SU-DHL-6 (cell line): ENCODE measurements at regions not wholly inside any gene's neighbourhood (a gene's known extent, or its start where the extent isn't known, plus 50 kb on each side); places are given as distances from the start of the nearest gene placed in this dataset.

Experiments
- H2AFZ ChIP-seq: fragments of 200-600 bp; sonication (generic); 2 replicates; pipeline ENCODE4 v1.6.1; 2014; ENCODE audit warnings: low read depth, mild to moderate bottlenecking, moderate library complexity, mixed read lengths, antibody characterized with exemption, low read length; ENCODE audit not compliant: severe bottlenecking
- H3F3A ChIP-seq: fragments of 200-600 bp; shearing (Covaris generic); 2 replicates; pipeline ENCODE4 v1.6.0; 2016; ENCODE audit warnings: antibody characterized with exemption, mild to moderate bottlenecking; ENCODE audit not compliant: insufficient read depth
- H3K27ac ChIP-seq: fragments of 200-600 bp; sonication (generic); 2 replicates; pipeline ENCODE4 v1.5.1; 2016; ENCODE audit warnings: low read depth, mild to moderate bottlenecking, low read length, moderate library complexity, mixed read lengths
- H3K27me3 ChIP-seq: fragments of 200-600 bp; sonication (generic), shearing (Covaris generic); 2 replicates; pipeline ENCODE4 v1.6.0; 2014; ENCODE audit warnings: mild to moderate bottlenecking, low read length
- H3K36me3 ChIP-seq: fragments of 200-600 bp; sonication (generic); 2 replicates; pipeline ENCODE4 v1.6.1; 2014; ENCODE audit warnings: mild to moderate bottlenecking, low read length, mixed read lengths
- H3K4me2 ChIP-seq: fragments of 300-600, 200-600 bp; shearing (Covaris generic), sonication (generic); 2 replicates; pipeline ENCODE4 v1.6.0; 2014; ENCODE audit warnings: low read length, low read depth, mild to moderate bottlenecking; ENCODE audit not compliant: poor library complexity, severe bottlenecking
- H3K4me3 ChIP-seq: fragments of 200-600 bp; sonication (generic); 2 replicates; pipeline ENCODE4 v1.5.1; 2014; ENCODE audit warnings: antibody characterized with exemption, low read length, mild to moderate bottlenecking, mixed read lengths; ENCODE audit not compliant: insufficient read depth, poor library complexity, severe bottlenecking
- H3K79me2 ChIP-seq: fragments of 200-600 bp; sonication (generic); 2 replicates; pipeline ENCODE4 v1.6.1; 2014; ENCODE audit warnings: mild to moderate bottlenecking, low read length, moderate library complexity; ENCODE audit not compliant: insufficient read depth
- H3K9ac ChIP-seq: fragments of 200-600 bp; sonication (generic); 2 replicates; pipeline ENCODE4 v1.7.0; 2014; ENCODE audit warnings: mild to moderate bottlenecking, low read length
- H3K9me2 ChIP-seq: fragments of 200-600 bp; sonication (generic); replicated peaks from 2 replicates; pipeline ENCODE4 v1.6.1; 2014; ENCODE audit warnings: low read length; ENCODE audit not compliant: insufficient read depth
- H3K9me3 ChIP-seq: fragments of 200-600 bp; sonication (generic); 2 replicates; pipeline ENCODE4 v1.6.1; 2014; ENCODE audit warnings: low read length, mixed read lengths; ENCODE audit not compliant: insufficient read depth
- H4K20me1 ChIP-seq: fragments of 200-600 bp; sonication (generic); 2 replicates; pipeline ENCODE4 v1.6.1; 2014; ENCODE audit warnings: low read depth, mild to moderate bottlenecking, antibody characterized with exemption, low read length, moderate library complexity, mixed read lengths
- EZH2phosphoT487 ChIP-seq: fragments of 200-600 bp; sonication (generic), shearing (Covaris generic); conservative IDR thresholded peaks from 2 replicates; pipeline ENCODE4 v1.6.1; 2018; ENCODE audit warnings: mild to moderate bottlenecking, antibody characterized with exemption, low read length, moderate library complexity, mixed read lengths
- TF ChIP-seq, protein P1 (sequence below): fragments of 200-600 bp; sonication (generic); IDR thresholded peaks from one replicate; pipeline ENCODE4 v1.5.1; 2017; ENCODE audit warnings: antibody characterized with exemption, mild to moderate bottlenecking, low read length, moderate library complexity; ENCODE audit not compliant: insufficient read depth, poor library complexity, severe bottlenecking

GRCh38 chr7:68119411-68119810 is 1122.8 kb downstream of the TYW1 start:
- H3K9me3 ChIP-seq: peaks cover 17% of the 10 kb centered on the region; the same call in 1 of the 2 replicates
- no peak overlapping the region for H3K9ac ChIP-seq
- H3K4me3 ChIP-seq: no peak overlapping the region
- no peak overlapping the region for H3K4me2 ChIP-seq
- H3K9me2 ChIP-seq: no peaks in the 10 kb centered on the region
- no peak overlapping the region for H3K27ac ChIP-seq
- H4K20me1 ChIP-seq: no peaks in the 10 kb centered on the region
- H3K79me2 ChIP-seq: no peaks in the 10 kb centered on the region
- no peak for TF ChIP-seq EZH2phosphoT487
- TF ChIP-seq, protein P1, sequence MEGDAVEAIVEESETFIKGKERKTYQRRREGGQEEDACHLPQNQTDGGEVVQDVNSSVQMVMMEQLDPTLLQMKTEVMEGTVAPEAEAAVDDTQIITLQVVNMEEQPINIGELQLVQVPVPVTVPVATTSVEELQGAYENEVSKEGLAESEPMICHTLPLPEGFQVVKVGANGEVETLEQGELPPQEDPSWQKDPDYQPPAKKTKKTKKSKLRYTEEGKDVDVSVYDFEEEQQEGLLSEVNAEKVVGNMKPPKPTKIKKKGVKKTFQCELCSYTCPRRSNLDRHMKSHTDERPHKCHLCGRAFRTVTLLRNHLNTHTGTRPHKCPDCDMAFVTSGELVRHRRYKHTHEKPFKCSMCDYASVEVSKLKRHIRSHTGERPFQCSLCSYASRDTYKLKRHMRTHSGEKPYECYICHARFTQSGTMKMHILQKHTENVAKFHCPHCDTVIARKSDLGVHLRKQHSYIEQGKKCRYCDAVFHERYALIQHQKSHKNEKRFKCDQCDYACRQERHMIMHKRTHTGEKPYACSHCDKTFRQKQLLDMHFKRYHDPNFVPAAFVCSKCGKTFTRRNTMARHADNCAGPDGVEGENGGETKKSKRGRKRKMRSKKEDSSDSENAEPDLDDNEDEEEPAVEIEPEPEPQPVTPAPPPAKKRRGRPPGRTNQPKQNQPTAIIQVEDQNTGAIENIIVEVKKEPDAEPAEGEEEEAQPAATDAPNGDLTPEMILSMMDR: no peak
- H3K36me3 ChIP-seq: no peaks in the 10 kb centered on the region
- no peaks in the 10 kb centered on the region for H3K27me3 ChIP-seq
- no peaks in the 10 kb centered on the region for H3F3A ChIP-seq
- H2AFZ ChIP-seq: no peak overlapping the region

- Histone ChIP-seq H3K36me3 (no peaks in the 10 kb centered on the region), H3K4me2 (no peak overlapping the region), H4K20me1 (no peaks in the 10 kb centered on the region), H3K27ac (no peak overlapping the region), H3K79me2 (no peaks in the 10 kb centered on the region), H3K9me3 (peaks cover 17% of the 10 kb centered on the region; the same call in 1 of the 2 replicates), H3K27me3 (no peaks in the 10 kb centered on the region), H2AFZ (no peak overlapping the region), H3K9ac (no peak overlapping the region), H3F3A (no peaks in the 10 kb centered on the region), H3K9me2 (no peaks in the 10 kb centered on the region), H3K4me3 (no peak overlapping the region)
- no peak for TF ChIP-seq EZH2phosphoT487
- TF ChIP-seq, protein P1: no peak
These were observed 1124.4 kb downstream of the TYW1 start for GRCh38 chr7:68121056-68121455.

- Histone ChIP-seq H3K9me3 (peaks cover 17% of the 10 kb centered on the region; the same call in 1 of the 2 replicates), H3K4me3 (no peak overlapping the region), H3K27me3 (no peaks in the 10 kb centered on the region), H2AFZ (no peak overlapping the region), H3K79me2 (no peaks in the 10 kb centered on the region), H3K9me2 (no peaks in the 10 kb centered on the region), H3K36me3 (no peaks in the 10 kb centered on the region), H3K9ac (no peak overlapping the region), H4K20me1 (no peaks in the 10 kb centered on the region), H3F3A (no peaks in the 10 kb centered on the region), H3K27ac (no peak overlapping the region), H3K4me2 (no peak overlapping the region)
- TF ChIP-seq, protein P1: no peak
- TF ChIP-seq EZH2phosphoT487: no peak
These were observed 1125.0 kb downstream of the TYW1 start for GRCh38 chr7:68121655-68122054.
